SU-DHL-6 (cell line): ENCODE measurements at regions not wholly inside any gene's neighbourhood (a gene's known extent, or its start where the extent isn't known, plus 50 kb on each side); places are given as distances from the start of the nearest gene placed in this dataset.

Experiments used
- EZH2phosphoT487 ChIP-seq: fragments of 200-600 bp; sonication (generic), shearing (Covaris generic); conservative IDR thresholded peaks from 2 replicates; pipeline ENCODE4 v1.6.1; 2018; ENCODE audit warnings: mild to moderate bottlenecking, antibody characterized with exemption, low read length, moderate library complexity, mixed read lengths
- TF ChIP-seq, protein P1 (sequence below): fragments of 200-600 bp; sonication (generic); IDR thresholded peaks from one replicate; pipeline ENCODE4 v1.5.1; 2017; ENCODE audit warnings: antibody characterized with exemption, mild to moderate bottlenecking, low read length, moderate library complexity; ENCODE audit not compliant: insufficient read depth, poor library complexity, severe bottlenecking

DNA sequence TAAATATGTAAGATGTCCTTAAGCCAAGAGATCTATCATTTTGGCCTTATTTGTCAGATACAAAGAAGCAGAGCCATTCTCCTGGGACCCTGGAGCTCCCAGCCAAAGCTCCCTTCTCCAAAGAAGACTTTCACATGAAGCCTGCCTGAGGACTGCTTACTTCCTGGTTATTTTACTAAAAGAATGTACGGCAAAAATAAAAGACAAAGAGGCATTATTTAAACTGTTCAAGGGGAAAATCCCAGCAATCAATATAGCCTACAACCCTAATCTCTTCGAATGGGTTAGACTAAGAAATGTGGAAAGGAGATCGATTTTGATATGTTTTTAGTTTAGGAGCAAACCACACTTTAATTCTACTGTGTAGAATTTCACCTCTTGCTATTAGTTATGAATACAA lies 237.9 kb upstream of the CTBP2 start:
- TF ChIP-seq, protein P1, sequence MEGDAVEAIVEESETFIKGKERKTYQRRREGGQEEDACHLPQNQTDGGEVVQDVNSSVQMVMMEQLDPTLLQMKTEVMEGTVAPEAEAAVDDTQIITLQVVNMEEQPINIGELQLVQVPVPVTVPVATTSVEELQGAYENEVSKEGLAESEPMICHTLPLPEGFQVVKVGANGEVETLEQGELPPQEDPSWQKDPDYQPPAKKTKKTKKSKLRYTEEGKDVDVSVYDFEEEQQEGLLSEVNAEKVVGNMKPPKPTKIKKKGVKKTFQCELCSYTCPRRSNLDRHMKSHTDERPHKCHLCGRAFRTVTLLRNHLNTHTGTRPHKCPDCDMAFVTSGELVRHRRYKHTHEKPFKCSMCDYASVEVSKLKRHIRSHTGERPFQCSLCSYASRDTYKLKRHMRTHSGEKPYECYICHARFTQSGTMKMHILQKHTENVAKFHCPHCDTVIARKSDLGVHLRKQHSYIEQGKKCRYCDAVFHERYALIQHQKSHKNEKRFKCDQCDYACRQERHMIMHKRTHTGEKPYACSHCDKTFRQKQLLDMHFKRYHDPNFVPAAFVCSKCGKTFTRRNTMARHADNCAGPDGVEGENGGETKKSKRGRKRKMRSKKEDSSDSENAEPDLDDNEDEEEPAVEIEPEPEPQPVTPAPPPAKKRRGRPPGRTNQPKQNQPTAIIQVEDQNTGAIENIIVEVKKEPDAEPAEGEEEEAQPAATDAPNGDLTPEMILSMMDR, result no peak
- no peak for TF ChIP-seq EZH2phosphoT487
